Transverse colon (tissue), 4 donors: ENCODE measurements at regions not wholly inside any gene's neighbourhood (a gene's known extent, or its start where the extent isn't known, plus 50 kb on each side); places are given as distances from the start of the nearest gene placed in this dataset.

ENCODE experiments used
- EP300 ChIP-seq: sonication (generic); formaldehyde crosslinking; IDR thresholded peaks from one replicate; pipeline ENCODE4 v1.6.1; 2017; ENCODE audit warnings: antibody characterized with exemption, low read depth
- POLR2A ChIP-seq: fragments of 450-650 bp; IDR thresholded peaks from one replicate; pipeline ENCODE4 v1.6.1; 2016; ENCODE audit warnings: antibody characterized with exemption, mild to moderate bottlenecking, moderate library complexity
- POLR2AphosphoS5 ChIP-seq, 3 donors: sonication (generic); formaldehyde crosslinking; IDR thresholded peaks; one replicate each; pipeline ENCODE4 v1.6.1; 2016; ENCODE audit warnings: antibody characterized with exemption in 3 of 3
- TF ChIP-seq, protein P1 (sequence below), 5 experiments: fragments of 200-600 bp in 3 of 5; fragments of 450-650 bp in 2 of 5; sonication (generic) in 3 of 5; IDR thresholded peaks; 1 replicate in 2 of 5; 2 replicates in 3 of 5; pipeline ENCODE4 v1.5.1; 2016 to 2017; ENCODE audit warnings: antibody characterized with exemption in 5 of 5, inconsistent platforms in 3 of 5, mild to moderate bottlenecking in 2 of 5, moderate library complexity in 1 of 5

DNA sequence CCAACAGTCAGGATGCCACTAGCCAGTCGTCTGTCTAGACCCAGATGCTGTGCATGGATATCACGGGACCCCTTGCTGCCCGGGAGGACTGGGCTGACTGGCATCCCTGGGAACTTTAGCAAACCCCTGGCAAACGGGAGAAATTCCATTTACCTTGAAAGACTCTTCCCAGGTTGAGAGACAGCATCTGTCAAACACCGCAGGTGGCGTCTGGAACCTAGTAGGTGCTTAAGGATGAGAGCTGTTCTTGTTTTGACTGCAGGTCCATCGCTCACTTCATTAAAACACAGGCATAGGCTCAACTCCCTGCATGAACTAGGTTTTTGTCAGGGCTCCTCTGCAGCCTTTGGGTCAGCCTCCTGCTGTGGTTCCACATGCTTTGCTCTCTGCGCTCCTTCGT, 546.3 kb downstream of the BCL11B start:
- TF ChIP-seq, protein P1, sequence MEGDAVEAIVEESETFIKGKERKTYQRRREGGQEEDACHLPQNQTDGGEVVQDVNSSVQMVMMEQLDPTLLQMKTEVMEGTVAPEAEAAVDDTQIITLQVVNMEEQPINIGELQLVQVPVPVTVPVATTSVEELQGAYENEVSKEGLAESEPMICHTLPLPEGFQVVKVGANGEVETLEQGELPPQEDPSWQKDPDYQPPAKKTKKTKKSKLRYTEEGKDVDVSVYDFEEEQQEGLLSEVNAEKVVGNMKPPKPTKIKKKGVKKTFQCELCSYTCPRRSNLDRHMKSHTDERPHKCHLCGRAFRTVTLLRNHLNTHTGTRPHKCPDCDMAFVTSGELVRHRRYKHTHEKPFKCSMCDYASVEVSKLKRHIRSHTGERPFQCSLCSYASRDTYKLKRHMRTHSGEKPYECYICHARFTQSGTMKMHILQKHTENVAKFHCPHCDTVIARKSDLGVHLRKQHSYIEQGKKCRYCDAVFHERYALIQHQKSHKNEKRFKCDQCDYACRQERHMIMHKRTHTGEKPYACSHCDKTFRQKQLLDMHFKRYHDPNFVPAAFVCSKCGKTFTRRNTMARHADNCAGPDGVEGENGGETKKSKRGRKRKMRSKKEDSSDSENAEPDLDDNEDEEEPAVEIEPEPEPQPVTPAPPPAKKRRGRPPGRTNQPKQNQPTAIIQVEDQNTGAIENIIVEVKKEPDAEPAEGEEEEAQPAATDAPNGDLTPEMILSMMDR (IDR thresholded peaks at IDR 0.05): no peak
- TF ChIP-seq POLR2A: no peak
- TF ChIP-seq POLR2AphosphoS5 (IDR thresholded peaks at IDR 0.05): no peak
- TF ChIP-seq EP300: no peak
